ENCODE measurements at regions not wholly inside any gene's neighbourhood (a gene's known extent, or its start where the extent isn't known, plus 50 kb on each side); places are given as distances from the start of the nearest gene placed in this dataset.

- no peak for FAIRE-seq
Measured at GRCh38 chr7:145644426-145645134, 472.0 kb upstream of the CNTNAP2 start.

GRCh38 chr7:145643981-145644380 is 472.6 kb upstream of the CNTNAP2 start:
- no peak for FAIRE-seq

- FAIRE-seq, result no peak
Measured at GRCh38 chr7:145633513-145633912, 483.1 kb upstream of the CNTNAP2 start.

- FAIRE-seq, result no peak
Measured at GRCh38 chr7:145624618-145625017, 492.0 kb upstream of the CNTNAP2 start.

- FAIRE-seq, result no peak
Measured at GRCh38 chr7:145605963-145606362, 510.6 kb upstream of the CNTNAP2 start.

GRCh38 chr7:145599376-145599775 is 517.2 kb upstream of the CNTNAP2 start:
- FAIRE-seq, result no peak

GRCh38 chr7:145584401-145584800 is 532.2 kb upstream of the CNTNAP2 start:
- FAIRE-seq, result no peak

GRCh38 chr7:145582742-145583303 is 533.8 kb upstream of the CNTNAP2 start:
- FAIRE-seq, result no peak

GRCh38 chr7:145557805-145558204 is 558.8 kb upstream of the CNTNAP2 start:
- no peak for FAIRE-seq

GRCh38 chr7:145543242-145543641 is 573.4 kb upstream of the CNTNAP2 start:
- FAIRE-seq, result no peak

GRCh38 chr7:145539910-145540309 is 576.7 kb upstream of the CNTNAP2 start:
- no peak for FAIRE-seq

- no peak for FAIRE-seq
Measured at GRCh38 chr7:145534301-145534700, 582.3 kb upstream of the CNTNAP2 start.

GRCh38 chr7:145520284-145520683 is 596.3 kb upstream of the CNTNAP2 start:
- FAIRE-seq, result no peak

GRCh38 chr7:145511004-145511403 is 605.6 kb upstream of the CNTNAP2 start:
- FAIRE-seq, result no peak

GRCh38 chr7:145497911-145498525 is 618.6 kb upstream of the CNTNAP2 start:
- FAIRE-seq, result no peak

- FAIRE-seq, result no peak
Measured at GRCh38 chr7:145490356-145490755, 626.2 kb upstream of the CNTNAP2 start.

GRCh38 chr7:145489609-145490008 is 627.0 kb upstream of the CNTNAP2 start:
- no peak for FAIRE-seq

- no peak for FAIRE-seq
Measured at GRCh38 chr7:145488816-145489215, 627.8 kb upstream of the CNTNAP2 start.

- no peak for FAIRE-seq
Measured at GRCh38 chr7:145481985-145482384, 634.6 kb upstream of the CNTNAP2 start.

GRCh38 chr7:145478541-145478940 is 638.1 kb upstream of the CNTNAP2 start:
- FAIRE-seq, result no peak

- FAIRE-seq, result no peak
Measured at GRCh38 chr7:145474009-145474686, 638.3 kb upstream of the TPK1 start.

- no peak for FAIRE-seq
Measured at GRCh38 chr7:145471883-145472282, 636.0 kb upstream of the TPK1 start.

- FAIRE-seq, result no peak
Measured at GRCh38 chr7:145464287-145464686, 628.4 kb upstream of the TPK1 start.

- no peak for FAIRE-seq
Measured at GRCh38 chr7:145462463-145462862, 626.6 kb upstream of the TPK1 start.
